ENCODE measurements at regions not wholly inside any gene's neighbourhood (a gene's known extent, or its start where the extent isn't known, plus 50 kb on each side); places are given as distances from the start of the nearest gene placed in this dataset.

DNA sequence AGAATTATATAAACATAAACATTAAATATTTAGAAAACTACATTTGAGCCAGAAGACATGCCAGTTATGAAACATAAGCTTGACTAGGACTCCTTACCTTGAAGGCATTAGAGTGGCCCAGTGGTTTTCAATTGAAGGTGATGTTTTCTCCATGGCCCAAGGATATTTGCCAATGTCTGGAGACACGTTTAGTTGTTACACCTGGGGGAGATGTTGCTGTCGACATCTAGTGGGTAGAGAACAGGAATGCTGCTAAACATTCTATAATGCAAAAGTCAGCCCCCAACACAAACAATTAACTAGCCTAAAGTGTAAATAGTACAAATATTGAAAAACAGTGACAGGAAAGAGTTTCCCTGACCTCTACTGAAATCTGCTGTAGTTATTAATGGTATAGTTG, 200.9 kb upstream of the HS3ST5 start:
- no peaks in the 10 kb centered on the region for H3K36me3 Mint-ChIP-seq (ENCODE audit: low read depth)
- no peaks in the 10 kb centered on the region for H3K9me3 Mint-ChIP-seq
- CTCF ChIA-PET: no interaction called here
- POLR2A ChIA-PET: no interaction called here
- no peaks in the 10 kb centered on the region for H3K4me1 Mint-ChIP-seq
- H3K27ac Mint-ChIP-seq: no peak overlapping the region
- TF ChIP-seq, protein P1, sequence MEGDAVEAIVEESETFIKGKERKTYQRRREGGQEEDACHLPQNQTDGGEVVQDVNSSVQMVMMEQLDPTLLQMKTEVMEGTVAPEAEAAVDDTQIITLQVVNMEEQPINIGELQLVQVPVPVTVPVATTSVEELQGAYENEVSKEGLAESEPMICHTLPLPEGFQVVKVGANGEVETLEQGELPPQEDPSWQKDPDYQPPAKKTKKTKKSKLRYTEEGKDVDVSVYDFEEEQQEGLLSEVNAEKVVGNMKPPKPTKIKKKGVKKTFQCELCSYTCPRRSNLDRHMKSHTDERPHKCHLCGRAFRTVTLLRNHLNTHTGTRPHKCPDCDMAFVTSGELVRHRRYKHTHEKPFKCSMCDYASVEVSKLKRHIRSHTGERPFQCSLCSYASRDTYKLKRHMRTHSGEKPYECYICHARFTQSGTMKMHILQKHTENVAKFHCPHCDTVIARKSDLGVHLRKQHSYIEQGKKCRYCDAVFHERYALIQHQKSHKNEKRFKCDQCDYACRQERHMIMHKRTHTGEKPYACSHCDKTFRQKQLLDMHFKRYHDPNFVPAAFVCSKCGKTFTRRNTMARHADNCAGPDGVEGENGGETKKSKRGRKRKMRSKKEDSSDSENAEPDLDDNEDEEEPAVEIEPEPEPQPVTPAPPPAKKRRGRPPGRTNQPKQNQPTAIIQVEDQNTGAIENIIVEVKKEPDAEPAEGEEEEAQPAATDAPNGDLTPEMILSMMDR (IDR thresholded peaks at IDR 0.05): no peak
- DNase-seq: no peak
- ATAC-seq (ENCODE audit: low read depth): no peak
- intact Hi-C loops (cut with micrococcal nuclease): no loop called here
- H3K27me3 Mint-ChIP-seq: no peaks in the 10 kb centered on the region
- no peak overlapping the region for H3K4me3 Mint-ChIP-seq

DNA sequence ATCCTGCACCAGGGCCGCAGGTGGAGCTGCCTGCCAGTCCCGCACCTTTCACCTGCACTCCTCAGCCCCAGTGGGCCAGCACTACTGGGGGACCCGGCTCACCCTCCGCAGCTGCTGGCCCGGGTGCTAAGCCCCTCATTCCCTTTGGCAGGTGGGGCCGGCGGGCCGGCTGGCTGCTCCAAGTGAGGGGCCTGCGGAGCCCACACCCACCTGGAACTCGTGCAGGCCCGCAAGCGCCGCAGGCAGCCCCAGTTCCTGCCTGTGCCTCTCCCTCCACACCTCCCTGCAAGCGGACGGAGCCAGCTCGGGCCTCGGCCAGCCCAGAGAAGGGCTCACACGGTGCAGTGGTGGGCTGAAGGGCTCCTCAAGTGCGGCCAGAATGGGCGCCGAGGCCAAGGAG, 199.0 kb upstream of the HS3ST5 start:
- ChIA-PET POLR2A (no interaction called here), CTCF (no interaction called here)
- ATAC-seq (ENCODE audit: low read depth): no peak
- H3K4me3 Mint-ChIP-seq: no peak overlapping the region
- H3K4me1 Mint-ChIP-seq: no peaks in the 10 kb centered on the region
- H3K27me3 Mint-ChIP-seq: no peaks in the 10 kb centered on the region
- no peak for DNase-seq
- TF ChIP-seq, protein P1 (IDR thresholded peaks at IDR 0.05): no peak
- H3K36me3 Mint-ChIP-seq (ENCODE audit: low read depth): no peaks in the 10 kb centered on the region
- no peak overlapping the region for H3K27ac Mint-ChIP-seq
- no peaks in the 10 kb centered on the region for H3K9me3 Mint-ChIP-seq
- intact Hi-C loops (cut with micrococcal nuclease): no loop called here

DNA sequence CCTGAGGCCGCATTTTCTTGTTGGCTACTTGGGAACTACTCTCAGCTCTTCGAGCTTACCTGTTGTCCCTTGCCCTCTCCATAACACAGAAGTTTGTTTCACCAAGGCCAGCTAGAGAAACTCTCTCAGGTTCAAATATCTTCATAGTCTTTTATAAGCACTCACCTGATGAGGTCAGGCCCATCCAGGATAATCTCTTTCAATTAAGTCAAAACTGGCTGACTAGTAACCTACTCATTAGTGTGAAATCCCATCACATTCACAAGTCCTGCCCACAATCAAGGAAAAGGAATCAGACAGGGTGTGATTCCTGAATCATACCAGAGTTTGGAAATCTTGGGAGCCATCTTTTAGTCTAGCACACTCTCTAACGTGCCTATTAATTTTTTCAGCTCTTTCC, 195.2 kb upstream of the HS3ST5 start:
- no peak overlapping the region for H3K4me3 Mint-ChIP-seq
- H3K27ac Mint-ChIP-seq: no peak overlapping the region
- H3K36me3 Mint-ChIP-seq (ENCODE audit: low read depth): no peaks in the 10 kb centered on the region
- intact Hi-C loops (cut with micrococcal nuclease): no loop called here
- H3K27me3 Mint-ChIP-seq: no peaks in the 10 kb centered on the region
- ChIA-PET CTCF (no interaction called here), POLR2A (no interaction called here)
- no peaks in the 10 kb centered on the region for H3K4me1 Mint-ChIP-seq
- TF ChIP-seq, protein P1 (IDR thresholded peaks at IDR 0.05): no peak
- no peaks in the 10 kb centered on the region for H3K9me3 Mint-ChIP-seq
- DNase-seq: no peak
- no peak for ATAC-seq (ENCODE audit: low read depth)

DNA sequence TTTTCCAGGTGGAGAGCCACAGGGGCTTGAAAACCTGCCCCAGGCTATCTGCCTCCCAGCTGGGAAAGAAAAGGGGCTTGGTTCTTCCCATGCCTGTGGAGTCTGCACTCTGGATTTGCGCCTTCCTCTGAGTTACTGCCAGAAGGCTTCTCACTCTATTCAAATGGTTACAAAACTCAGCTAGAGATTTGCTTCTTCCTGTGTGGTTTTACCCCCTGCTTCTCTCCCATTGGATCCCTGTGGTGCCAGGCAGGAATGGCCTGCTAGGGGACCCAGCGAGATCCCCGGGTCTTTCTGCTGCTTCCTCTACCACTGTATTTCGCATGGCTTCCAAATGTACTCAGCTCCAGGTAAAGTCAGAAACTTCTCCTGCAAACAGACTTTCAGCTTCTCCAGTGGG, 192.0 kb upstream of the HS3ST5 start:
- intact Hi-C loops (cut with micrococcal nuclease): no loop called here
- Mint-ChIP-seq H3K9me3 (no peaks in the 10 kb centered on the region), H3K4me3 (no peak overlapping the region), H3K27ac (no peak overlapping the region), H3K36me3 (ENCODE audit: low read depth) (no peaks in the 10 kb centered on the region), H3K4me1 (no peaks in the 10 kb centered on the region), H3K27me3 (no peaks in the 10 kb centered on the region)
- CTCF ChIA-PET: no interaction called here
- DNase-seq (no peak), ATAC-seq (ENCODE audit: low read depth) (no peak)
- POLR2A ChIA-PET: no interaction called here
- TF ChIP-seq, protein P1 (IDR thresholded peaks at IDR 0.05): no peak

DNA sequence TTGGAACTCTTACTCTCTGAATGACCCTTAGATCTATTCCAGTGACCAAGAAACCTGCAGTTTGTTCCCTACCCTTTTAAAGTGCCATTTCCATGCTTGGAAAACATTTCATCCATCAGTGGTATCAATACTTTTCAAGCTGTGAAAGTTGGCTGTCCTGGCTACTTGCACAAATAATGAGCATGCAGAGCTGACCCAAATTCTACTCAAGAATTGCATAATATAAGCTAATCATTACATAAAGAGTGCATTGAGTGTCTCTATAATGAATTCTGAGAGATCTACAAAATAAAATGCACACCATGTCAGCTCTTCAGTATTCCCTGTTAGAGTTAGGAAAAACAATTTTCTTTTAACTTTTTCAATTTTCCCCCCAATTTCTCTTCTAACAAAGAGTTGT, 181.3 kb upstream of the HS3ST5 start:
- Mint-ChIP-seq H3K36me3 (ENCODE audit: low read depth) (no peaks in the 10 kb centered on the region), H3K27me3 (no peaks in the 10 kb centered on the region), H3K9me3 (peaks cover 3% of the 10 kb centered on the region), H3K4me1 (no peaks in the 10 kb centered on the region), H3K27ac (no peak overlapping the region), H3K4me3 (no peak overlapping the region)
- TF ChIP-seq, protein P1 (IDR thresholded peaks at IDR 0.05): no peak
- intact Hi-C loops (cut with micrococcal nuclease): no loop called here
- no peak for DNase-seq
- no peak for ATAC-seq (ENCODE audit: low read depth)
- CTCF ChIA-PET: no interaction called here
- POLR2A ChIA-PET: no interaction called here
